Cardiac muscle cell (in vitro differentiated cells and primary cell): ENCODE measurements at regions not wholly inside any gene's neighbourhood (a gene's known extent, or its start where the extent isn't known, plus 50 kb on each side); places are given as distances from the start of the nearest gene placed in this dataset.

Experiments used
- DNase-seq, 2 donors: peaks; one replicate each; pipeline versions ENCODE4 v3.0.0 to v3.0.0-alpha.2; 2010 to 2017; ENCODE audit warnings: low read depth in 1 of 2, low spot score in 1 of 2
- H3K27ac ChIP-seq: fragments of 200-600 bp; sonication (generic); 2 replicates; pipeline ENCODE4 v1.5.1; 2016
- H3K27me3 ChIP-seq: fragments of 200-600 bp; sonication (generic); 2 replicates; pipeline ENCODE4 v1.6.0; 2016; ENCODE audit warnings: control low read depth
- H3K36me3 ChIP-seq: fragments of 200-600 bp; sonication (generic); 2 replicates; pipeline ENCODE4 v1.5.1; 2016; ENCODE audit warnings: control low read depth
- H3K4me1 ChIP-seq: fragments of 200-600 bp; sonication (generic); 2 replicates; pipeline ENCODE4 v1.8.1; 2017; ENCODE audit warnings: low read depth, mild to moderate bottlenecking, mixed run types
- H3K4me3 ChIP-seq: fragments of 200-600 bp; sonication (generic); 2 replicates; pipeline ENCODE4 v1.5.1; 2016; ENCODE audit warnings: mild to moderate bottlenecking
- H3K9me3 ChIP-seq: fragments of 200-600 bp; sonication (generic); 2 replicates; pipeline ENCODE4 v1.5.1; 2017; ENCODE audit warnings: low read depth, mild to moderate bottlenecking, control low read depth
- TF ChIP-seq, protein P1 (sequence below): IDR thresholded peaks from 2 replicates; pipeline ENCODE4 v1.5.1; 2012; ENCODE audit warnings: low read depth, mild to moderate bottlenecking, low read length

GRCh38 chr13:40486518-40487163, 179.8 kb downstream of the FOXO1 start:
- Histone ChIP-seq H3K4me3 (no peak overlapping the region), H3K27ac (no peak overlapping the region), H3K27me3 (no peaks in the 10 kb centered on the region), H3K9me3 (no peaks in the 10 kb centered on the region), H3K4me1 (peaks cover 5% of the 10 kb centered on the region), H3K36me3 (no peaks in the 10 kb centered on the region)
- no peak for DNase-seq
- TF ChIP-seq, protein P1, sequence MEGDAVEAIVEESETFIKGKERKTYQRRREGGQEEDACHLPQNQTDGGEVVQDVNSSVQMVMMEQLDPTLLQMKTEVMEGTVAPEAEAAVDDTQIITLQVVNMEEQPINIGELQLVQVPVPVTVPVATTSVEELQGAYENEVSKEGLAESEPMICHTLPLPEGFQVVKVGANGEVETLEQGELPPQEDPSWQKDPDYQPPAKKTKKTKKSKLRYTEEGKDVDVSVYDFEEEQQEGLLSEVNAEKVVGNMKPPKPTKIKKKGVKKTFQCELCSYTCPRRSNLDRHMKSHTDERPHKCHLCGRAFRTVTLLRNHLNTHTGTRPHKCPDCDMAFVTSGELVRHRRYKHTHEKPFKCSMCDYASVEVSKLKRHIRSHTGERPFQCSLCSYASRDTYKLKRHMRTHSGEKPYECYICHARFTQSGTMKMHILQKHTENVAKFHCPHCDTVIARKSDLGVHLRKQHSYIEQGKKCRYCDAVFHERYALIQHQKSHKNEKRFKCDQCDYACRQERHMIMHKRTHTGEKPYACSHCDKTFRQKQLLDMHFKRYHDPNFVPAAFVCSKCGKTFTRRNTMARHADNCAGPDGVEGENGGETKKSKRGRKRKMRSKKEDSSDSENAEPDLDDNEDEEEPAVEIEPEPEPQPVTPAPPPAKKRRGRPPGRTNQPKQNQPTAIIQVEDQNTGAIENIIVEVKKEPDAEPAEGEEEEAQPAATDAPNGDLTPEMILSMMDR: no peak

GRCh38 chr13:40488869-40489391, 177.5 kb downstream of the FOXO1 start:
- Histone ChIP-seq H3K4me3 (no peak overlapping the region), H3K4me1 (peaks cover 5% of the 10 kb centered on the region), H3K36me3 (no peaks in the 10 kb centered on the region), H3K27me3 (no peaks in the 10 kb centered on the region), H3K9me3 (no peaks in the 10 kb centered on the region), H3K27ac (no peak overlapping the region)
- TF ChIP-seq, protein P1: no peak
- no peak for DNase-seq

DNA sequence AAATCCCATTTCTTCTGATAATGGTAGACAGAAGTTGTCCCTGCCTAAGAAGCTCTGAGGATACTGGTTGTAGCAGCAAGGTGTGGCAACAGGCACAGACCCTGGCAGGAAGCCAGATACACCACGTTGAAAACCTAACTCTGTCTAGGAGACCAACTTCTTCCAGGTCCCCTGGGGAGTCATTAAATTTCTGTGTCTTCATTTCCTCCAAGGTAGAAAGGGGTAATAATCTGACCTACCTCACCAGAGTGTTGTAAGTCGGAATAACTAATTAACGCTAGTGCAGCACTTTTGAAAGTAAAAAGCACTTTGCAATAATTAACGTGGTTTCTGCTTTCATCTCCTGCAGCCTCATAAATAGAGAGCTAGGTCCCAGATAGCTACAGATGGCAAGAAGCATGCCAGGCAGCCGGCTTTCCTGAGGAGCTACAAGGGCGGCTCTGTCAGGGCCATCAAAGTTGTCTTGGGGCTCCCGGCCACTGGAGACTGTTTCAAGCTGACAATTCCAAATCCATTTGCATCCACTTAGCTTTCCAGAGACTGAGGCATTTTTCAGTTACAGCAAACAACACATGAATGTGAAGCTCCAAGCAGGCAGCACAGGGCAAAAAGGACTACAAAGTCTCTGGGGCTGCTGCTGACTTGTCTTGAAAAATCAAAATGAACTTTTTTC, 176.2 kb downstream of the FOXO1 start:
- no peak for DNase-seq
- TF ChIP-seq, protein P1: no peak
- H3K36me3 ChIP-seq: no peaks in the 10 kb centered on the region
- H3K4me1 ChIP-seq: peaks cover 13% of the 10 kb centered on the region
- H3K27me3 ChIP-seq: no peaks in the 10 kb centered on the region
- H3K9me3 ChIP-seq: no peaks in the 10 kb centered on the region
- H3K4me3 ChIP-seq: no peak overlapping the region
- no peak overlapping the region for H3K27ac ChIP-seq

DNA sequence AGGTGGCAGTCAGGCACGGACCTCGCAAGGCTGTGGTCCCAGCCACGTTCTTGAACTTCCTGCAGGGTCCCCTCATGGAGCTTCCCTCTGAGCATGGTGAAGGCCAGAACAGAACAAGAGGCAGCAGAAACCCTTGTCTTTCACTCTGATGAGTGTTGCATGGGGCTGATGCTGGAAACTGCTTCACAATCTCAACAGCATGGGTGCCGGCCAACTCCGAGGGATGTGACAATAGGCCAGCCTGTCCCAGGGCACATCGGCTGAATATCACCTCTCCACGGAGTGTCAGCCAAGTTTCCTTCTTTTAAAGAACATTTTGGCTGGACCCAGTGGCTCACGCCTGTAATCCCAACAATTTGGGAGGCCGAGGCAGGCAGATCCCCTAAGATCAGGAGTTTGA, 173.9 kb downstream of the FOXO1 start:
- TF ChIP-seq, protein P1: no peak

GRCh38 chr13:40494513-40494912, 171.9 kb downstream of the FOXO1 start:
- Histone ChIP-seq H3K36me3 (no peaks in the 10 kb centered on the region), H3K27me3 (no peaks in the 10 kb centered on the region), H3K4me1 (peaks cover 24% of the 10 kb centered on the region), H3K4me3 (no peak overlapping the region), H3K27ac (no peak overlapping the region), H3K9me3 (no peaks in the 10 kb centered on the region)
- TF ChIP-seq, protein P1: no peak
- peak; percentile 23 to 65 for DNase-seq

More for the DNA sequence above, 173.9 kb downstream of the FOXO1 start:
- Histone ChIP-seq H3K4me1 (peaks cover 24% of the 10 kb centered on the region), H3K27ac (no peak overlapping the region), H3K9me3 (no peaks in the 10 kb centered on the region), H3K36me3 (no peaks in the 10 kb centered on the region), H3K4me3 (no peak overlapping the region), H3K27me3 (no peaks in the 10 kb centered on the region)
- no peak for DNase-seq
